Tibial nerve (tissue), 4 donors: ENCODE measurements at regions not wholly inside any gene's neighbourhood (a gene's known extent, or its start where the extent isn't known, plus 50 kb on each side); places are given as distances from the start of the nearest gene placed in this dataset.

Experiments used
- DNase-seq, 2 donors: peaks; one replicate each; pipeline ENCODE4 v3.0.0-alpha.2; 2019; ENCODE audit warnings: low spot score in 2 of 2
- H3K27ac ChIP-seq, 4 donors: fragments of 200-600 bp; sonication (generic) in 3 of 4; one replicate each; pipeline ENCODE4 v1.5.1; 2017 to 2019; ENCODE audit warnings: mild to moderate bottlenecking in 1 of 4
- H3K27me3 ChIP-seq, 2 donors: fragments of 200-600 bp; sonication (generic) in 1 of 2; one replicate each; pipeline versions ENCODE4 v1.5.1 to v1.6.0; 2017 to 2019
- H3K36me3 ChIP-seq, 3 donors: fragments of 200-600 bp; sonication (generic); one replicate each; pipeline ENCODE4 v1.5.1; 2018 to 2019
- H3K4me1 ChIP-seq, 4 donors: fragments of 200-600 bp; sonication (generic) in 3 of 4; one replicate each; pipeline ENCODE4 v1.5.1; 2017 to 2019
- H3K4me3 ChIP-seq, 4 donors: fragments of 200-600 bp; sonication (generic) in 3 of 4; one replicate each; pipeline ENCODE4 v1.5.1; 2017 to 2019; ENCODE audit warnings: mild to moderate bottlenecking in 1 of 4, moderate library complexity in 1 of 4
- H3K9me3 ChIP-seq, 4 donors: fragments of 200-600 bp; sonication (generic) in 3 of 4; one replicate each; pipeline ENCODE4 v1.5.1; 2017 to 2019
- CTCF ChIP-seq, 5 experiments: fragments of 200-600 bp in 3 of 5; fragments of 450-650 bp in 2 of 5; sonication (generic) in 3 of 5; IDR thresholded peaks; one replicate each; pipeline ENCODE4 v1.5.1; 2016 to 2019; ENCODE audit warnings: antibody characterized with exemption in 5 of 5, mild to moderate bottlenecking in 3 of 5, moderate library complexity in 2 of 5
- EP300 ChIP-seq, 2 donors: sonication (generic); formaldehyde crosslinking; IDR thresholded peaks; one replicate each; pipeline ENCODE4 v1.6.1; 2017; ENCODE audit warnings: antibody characterized with exemption in 2 of 2, mild to moderate bottlenecking in 1 of 2
- POLR2A ChIP-seq, 2 donors: fragments of 450-650 bp; IDR thresholded peaks; one replicate each; pipeline ENCODE4 v1.6.1; 2017; ENCODE audit warnings: antibody characterized with exemption in 2 of 2, mild to moderate bottlenecking in 2 of 2, moderate library complexity in 2 of 2
- WGBS, 2 donors: methylation state at CpG; one replicate each; pipeline ENCODE4 v1.1.5; 2018; 5-methylcytosine and 5-hydroxymethylcytosine counted together

GRCh38 chr6:92196325-92196724 is 1223.0 kb downstream of the EPHA7 start:
- H3K9me3 ChIP-seq, result no peaks in the 10 kb centered on the region
- 25 to 28% methylated on average over 2 of the region's 2 CpGs for WGBS, 2 donors
- DNase-seq, result no peak
- no peaks in the 10 kb centered on the region for H3K4me1 ChIP-seq
- no peak overlapping the region for H3K27ac ChIP-seq
- TF ChIP-seq CTCF (IDR thresholded peaks at IDR 0.05), result no peak
- no peak for TF ChIP-seq POLR2A (IDR thresholded peaks at IDR 0.05)
- TF ChIP-seq EP300 (IDR thresholded peaks at IDR 0.05), result no peak
- H3K4me3 ChIP-seq, result no peak overlapping the region
- no peaks in the 10 kb centered on the region for H3K27me3 ChIP-seq
- H3K36me3 ChIP-seq, result no peaks in the 10 kb centered on the region

DNA sequence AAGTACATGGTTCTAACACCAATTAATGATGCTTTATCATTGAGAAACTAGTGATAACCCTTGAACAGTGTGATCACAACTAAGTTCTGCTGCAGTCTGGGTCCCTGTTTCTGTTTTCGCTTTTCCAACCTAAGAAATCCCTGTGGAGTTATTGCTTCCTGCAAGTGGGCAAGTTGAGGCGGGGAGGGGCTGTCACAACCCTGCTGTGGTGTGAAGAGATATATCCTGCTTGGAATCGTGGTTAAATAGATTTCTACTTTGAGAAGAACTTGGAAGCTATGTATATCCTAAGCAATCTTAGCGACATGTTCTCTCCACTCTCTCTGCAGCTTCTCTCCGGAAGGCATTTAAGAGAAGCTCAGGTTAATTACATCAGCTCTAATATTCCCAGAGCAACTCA is 1223.6 kb downstream of the EPHA7 start:
- Histone ChIP-seq H3K9me3 (no peaks in the 10 kb centered on the region), H3K36me3 (no peaks in the 10 kb centered on the region), H3K27me3 (no peaks in the 10 kb centered on the region), H3K27ac (no peak overlapping the region), H3K4me3 (no peak overlapping the region), H3K4me1 (no peaks in the 10 kb centered on the region)
- TF ChIP-seq POLR2A (IDR thresholded peaks at IDR 0.05) (no peak), EP300 (IDR thresholded peaks at IDR 0.05) (no peak), CTCF (IDR thresholded peaks at IDR 0.05) (no peak)
- DNase-seq, result no peak
- WGBS, 2 donors, result 66 to 77% methylated on average over 5 of the region's 5 CpGs

GRCh38 chr6:92188016-92188415 is 1231.3 kb downstream of the EPHA7 start:
- Histone ChIP-seq H3K27ac (no peak overlapping the region), H3K9me3 (no peaks in the 10 kb centered on the region), H3K27me3 (no peaks in the 10 kb centered on the region), H3K4me1 (no peaks in the 10 kb centered on the region), H3K4me3 (no peak overlapping the region), H3K36me3 (no peaks in the 10 kb centered on the region)
- DNase-seq, result no peak
- 37 to 53% methylated on average over 1 of the region's 1 CpG for WGBS, 2 donors
- TF ChIP-seq CTCF (IDR thresholded peaks at IDR 0.05) (no peak), EP300 (IDR thresholded peaks at IDR 0.05) (no peak), POLR2A (IDR thresholded peaks at IDR 0.05) (no peak)

DNA sequence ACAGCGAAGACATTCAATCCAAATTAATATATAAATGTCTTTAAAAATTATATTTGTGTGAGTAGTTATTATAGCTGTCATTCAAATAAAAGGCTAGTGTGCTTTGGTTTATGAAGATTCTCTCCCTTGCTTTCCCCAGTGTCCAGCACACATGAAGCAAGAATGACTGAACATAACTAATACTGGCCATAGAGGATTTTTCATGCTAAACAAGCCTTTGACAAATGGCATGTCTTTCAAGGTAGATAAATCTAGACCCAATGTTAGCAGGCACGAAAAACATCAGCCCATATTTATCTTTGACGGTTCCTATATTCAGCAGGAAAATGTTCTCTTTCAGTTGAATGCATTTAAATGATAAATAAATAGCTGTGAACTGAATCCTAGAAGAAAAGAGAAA is 1234.4 kb downstream of the EPHA7 start:
- no peaks in the 10 kb centered on the region for H3K4me1 ChIP-seq
- H3K4me3 ChIP-seq, result no peak overlapping the region
- H3K27me3 ChIP-seq, result no peaks in the 10 kb centered on the region
- no peaks in the 10 kb centered on the region for H3K9me3 ChIP-seq
- H3K27ac ChIP-seq, result no peak overlapping the region
- TF ChIP-seq CTCF (IDR thresholded peaks at IDR 0.05), result no peak
- no peak for TF ChIP-seq EP300 (IDR thresholded peaks at IDR 0.05)
- TF ChIP-seq POLR2A (IDR thresholded peaks at IDR 0.05), result no peak
- WGBS, 2 donors, result 87 to 89% methylated on average over 3 of the region's 3 CpGs
- H3K36me3 ChIP-seq, result no peaks in the 10 kb centered on the region
- no peak for DNase-seq

DNA sequence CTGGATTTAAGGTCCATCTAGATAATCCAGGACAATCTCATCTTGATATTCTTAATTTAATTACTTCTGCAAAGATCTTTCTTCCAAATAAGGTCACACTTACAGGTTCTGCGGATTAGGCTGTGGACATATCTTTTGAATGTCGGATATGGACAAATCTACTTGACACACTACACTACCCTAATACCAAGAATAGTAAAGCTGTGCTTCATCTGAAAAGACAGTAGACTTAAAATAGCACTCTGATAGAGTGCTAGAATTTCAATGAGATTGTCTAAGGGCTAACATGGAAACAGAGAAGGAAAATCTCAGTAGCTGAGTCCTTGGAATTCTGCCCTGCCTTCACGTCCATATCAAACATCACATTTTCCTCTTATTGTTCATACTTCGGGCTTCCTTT is 1238.0 kb downstream of the EPHA7 start:
- no peak for DNase-seq
- H3K4me1 ChIP-seq, result no peaks in the 10 kb centered on the region
- TF ChIP-seq POLR2A (IDR thresholded peaks at IDR 0.05) (no peak), EP300 (IDR thresholded peaks at IDR 0.05) (no peak), CTCF (IDR thresholded peaks at IDR 0.05) (no peak)
- H3K36me3 ChIP-seq, result no peaks in the 10 kb centered on the region
- H3K9me3 ChIP-seq, result no peaks in the 10 kb centered on the region
- H3K27ac ChIP-seq, result no peak overlapping the region
- H3K4me3 ChIP-seq, result no peak overlapping the region
- WGBS, 2 donors, result 79 to 83% methylated on average over 4 of the region's 4 CpGs
- H3K27me3 ChIP-seq, result no peaks in the 10 kb centered on the region
